Lower lobe of right lung (tissue), 2 donors: ENCODE measurements at regions not wholly inside any gene's neighbourhood (a gene's known extent, or its start where the extent isn't known, plus 50 kb on each side); places are given as distances from the start of the nearest gene placed in this dataset.

ENCODE experiments used
- ATAC-seq, 2 donors: fragments of 200-7000 bp; cut with Tn5 transposase; one replicate each; pipeline ENCODE4 v1.9.1; 2020 to 2022; ENCODE audit warnings: mild to moderate bottlenecking in 2 of 2, moderate library complexity in 2 of 2
- DNase-seq: peaks from one replicate; pipeline ENCODE4 v3.0.0-alpha.2; 2020
- H3K27ac ChIP-seq: fragments of 200-600 bp; one replicate; pipeline ENCODE4 v1.8.0; 2022
- H3K27me3 ChIP-seq: fragments of 200-600 bp; one replicate; pipeline ENCODE4 v1.8.0; 2022; ENCODE audit warnings: low read depth
- H3K36me3 ChIP-seq: fragments of 200-600 bp; one replicate; pipeline ENCODE4 v1.8.0; 2022; ENCODE audit warnings: mild to moderate bottlenecking
- H3K4me1 ChIP-seq: fragments of 200-600 bp; one replicate; pipeline ENCODE4 v1.8.0; 2022
- H3K4me3 ChIP-seq: fragments of 200-600 bp; one replicate; pipeline ENCODE4 v1.8.0; 2022; ENCODE audit warnings: mild to moderate bottlenecking
- H3K9me3 ChIP-seq: fragments of 200-600 bp; one replicate; pipeline ENCODE4 v1.8.0; 2022
- CTCF ChIP-seq: fragments of 200-600 bp; IDR thresholded peaks from one replicate; pipeline ENCODE4 v1.8.0; 2022; ENCODE audit warnings: antibody characterized with exemption, mild to moderate bottlenecking
- intact Hi-C: fragments of 100-400 bp; cut with DNase I; formaldehyde crosslinking; loops from one replicate; pipeline ENCODE4 v1.11.0; 2022
- donor health status: DM: no; HTN: yes; CAD: no; lungs with severe emphysema.

- no peaks in the 10 kb centered on the region for H3K4me1 ChIP-seq
- no peak overlapping the region for H3K4me3 ChIP-seq
- no peaks in the 10 kb centered on the region for H3K36me3 ChIP-seq
- H3K9me3 ChIP-seq = no peaks in the 10 kb centered on the region
- DNase-seq = no peak
- TF ChIP-seq CTCF = no peak
- intact Hi-C loops = no loop called here
- H3K27me3 ChIP-seq = no peaks in the 10 kb centered on the region
- H3K27ac ChIP-seq = no peak overlapping the region
- no peak for ATAC-seq
These were observed 86.0 kb downstream of the GCNT4 start for GRCh38 chr5:74966141-74967026.

GRCh38 chr5:74963407-74963806 is 89.0 kb downstream of the GCNT4 start:
- Histone ChIP-seq H3K4me1 (no peaks in the 10 kb centered on the region), H3K27me3 (no peaks in the 10 kb centered on the region), H3K9me3 (no peaks in the 10 kb centered on the region), H3K4me3 (no peak overlapping the region), H3K27ac (no peak overlapping the region), H3K36me3 (no peaks in the 10 kb centered on the region)
- DNase-seq (no peak), ATAC-seq (no peak)
- no peak for TF ChIP-seq CTCF
- intact Hi-C loops = no loop called here

- Histone ChIP-seq H3K4me3 (no peak overlapping the region), H3K9me3 (no peaks in the 10 kb centered on the region), H3K36me3 (no peaks in the 10 kb centered on the region), H3K27ac (no peak overlapping the region), H3K27me3 (no peaks in the 10 kb centered on the region), H3K4me1 (no peaks in the 10 kb centered on the region)
- intact Hi-C loops = no loop called here
- no peak for TF ChIP-seq CTCF
- DNase-seq (no peak), ATAC-seq (no peak)
These were observed 91.7 kb upstream of the FAM169A start for GRCh38 chr5:74957906-74958305.

- no peaks in the 10 kb centered on the region for H3K36me3 ChIP-seq
- H3K27me3 ChIP-seq = no peaks in the 10 kb centered on the region
- ATAC-seq (no peak), DNase-seq (no peak)
- H3K9me3 ChIP-seq = no peaks in the 10 kb centered on the region
- no peaks in the 10 kb centered on the region for H3K4me1 ChIP-seq
- intact Hi-C loops = no loop called here
- no peak overlapping the region for H3K27ac ChIP-seq
- TF ChIP-seq CTCF = no peak
- H3K4me3 ChIP-seq = no peak overlapping the region
These were observed 91.0 kb upstream of the FAM169A start for GRCh38 chr5:74957029-74957784.

- no peak overlapping the region for H3K27ac ChIP-seq
- DNase-seq = no peak
- H3K4me1 ChIP-seq = no peaks in the 10 kb centered on the region
- intact Hi-C loops = no loop called here
- no peaks in the 10 kb centered on the region for H3K9me3 ChIP-seq
- no peaks in the 10 kb centered on the region for H3K27me3 ChIP-seq
- TF ChIP-seq CTCF = no peak
- H3K36me3 ChIP-seq = no peaks in the 10 kb centered on the region
- H3K4me3 ChIP-seq = no peak overlapping the region
- no peak for ATAC-seq
These were observed 90.1 kb upstream of the FAM169A start for GRCh38 chr5:74956278-74956677.
